ENCODE measurements at regions not wholly inside any gene's neighbourhood (a gene's known extent, or its start where the extent isn't known, plus 50 kb on each side); places are given as distances from the start of the nearest gene placed in this dataset.

DNA sequence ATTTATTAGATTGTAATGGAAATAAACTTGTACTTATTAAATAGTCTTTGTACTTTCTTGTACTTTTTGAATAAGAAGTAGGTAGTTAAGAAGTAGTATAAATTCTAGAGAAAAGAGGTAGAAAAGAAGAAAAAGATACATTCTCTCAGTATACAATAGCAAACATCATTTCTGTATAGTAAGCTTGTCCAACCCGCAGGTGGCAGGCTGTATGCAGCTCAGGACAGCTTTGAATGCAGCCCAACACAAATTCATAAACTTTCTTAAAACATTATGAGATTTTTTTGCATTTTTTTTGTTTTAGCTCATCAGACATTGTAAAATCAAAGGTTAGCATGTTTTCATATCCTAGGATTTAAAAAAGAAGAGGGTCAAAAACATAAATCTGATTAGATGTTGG, 441.6 kb downstream of the DTHD1 start:
- H3K9me3 ChIP-seq, result no peaks in the 10 kb centered on the region
- no peak for DNase-seq (ENCODE audit: low spot score)
- no peaks in the 10 kb centered on the region for H3K4me1 ChIP-seq (ENCODE audit: control insufficient read depth in 1 of 2, low read depth in 2 of 2)
- ATAC-seq (ENCODE audit: insufficient number of reproducible peaks, low FRiP score, low read depth), result no peak
- no peak overlapping the region for H3K27ac ChIP-seq
- H3K27me3 ChIP-seq (replicated peaks; ENCODE audit: insufficient read depth), result no peaks in the 10 kb centered on the region
- TF ChIP-seq, protein P1, sequence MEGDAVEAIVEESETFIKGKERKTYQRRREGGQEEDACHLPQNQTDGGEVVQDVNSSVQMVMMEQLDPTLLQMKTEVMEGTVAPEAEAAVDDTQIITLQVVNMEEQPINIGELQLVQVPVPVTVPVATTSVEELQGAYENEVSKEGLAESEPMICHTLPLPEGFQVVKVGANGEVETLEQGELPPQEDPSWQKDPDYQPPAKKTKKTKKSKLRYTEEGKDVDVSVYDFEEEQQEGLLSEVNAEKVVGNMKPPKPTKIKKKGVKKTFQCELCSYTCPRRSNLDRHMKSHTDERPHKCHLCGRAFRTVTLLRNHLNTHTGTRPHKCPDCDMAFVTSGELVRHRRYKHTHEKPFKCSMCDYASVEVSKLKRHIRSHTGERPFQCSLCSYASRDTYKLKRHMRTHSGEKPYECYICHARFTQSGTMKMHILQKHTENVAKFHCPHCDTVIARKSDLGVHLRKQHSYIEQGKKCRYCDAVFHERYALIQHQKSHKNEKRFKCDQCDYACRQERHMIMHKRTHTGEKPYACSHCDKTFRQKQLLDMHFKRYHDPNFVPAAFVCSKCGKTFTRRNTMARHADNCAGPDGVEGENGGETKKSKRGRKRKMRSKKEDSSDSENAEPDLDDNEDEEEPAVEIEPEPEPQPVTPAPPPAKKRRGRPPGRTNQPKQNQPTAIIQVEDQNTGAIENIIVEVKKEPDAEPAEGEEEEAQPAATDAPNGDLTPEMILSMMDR (IDR thresholded peaks at IDR 0.05), result no peak
- H3K4me3 ChIP-seq, result no peak overlapping the region
- no peaks in the 10 kb centered on the region for H3K36me3 ChIP-seq

DNA sequence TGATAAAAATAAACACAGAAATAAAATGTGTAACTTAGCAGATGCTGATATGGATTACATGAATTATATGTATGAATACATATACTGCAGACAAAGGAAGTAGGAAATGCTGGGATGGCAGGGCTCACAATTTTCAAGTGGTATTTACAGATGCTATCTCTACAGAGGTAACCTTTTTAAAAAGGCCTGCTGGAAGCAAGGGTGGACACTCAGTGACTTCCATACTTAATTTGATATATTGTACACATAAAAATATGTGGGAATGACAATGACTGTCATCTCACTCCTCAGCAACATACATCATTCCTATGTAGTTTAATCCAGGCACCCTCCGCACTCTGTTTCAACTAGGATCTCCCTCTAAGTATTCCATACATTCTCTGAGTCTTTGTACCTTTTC, 452.9 kb downstream of the DTHD1 start:
- H3K27me3 ChIP-seq (replicated peaks; ENCODE audit: insufficient read depth), result no peaks in the 10 kb centered on the region
- H3K27ac ChIP-seq, result no peak overlapping the region
- no peak for DNase-seq (ENCODE audit: low spot score)
- no peak for ATAC-seq (ENCODE audit: insufficient number of reproducible peaks, low FRiP score, low read depth)
- no peaks in the 10 kb centered on the region for H3K36me3 ChIP-seq
- H3K4me1 ChIP-seq (ENCODE audit: control insufficient read depth in 1 of 2, low read depth in 2 of 2), result no peaks in the 10 kb centered on the region
- H3K9me3 ChIP-seq, result no peaks in the 10 kb centered on the region
- TF ChIP-seq, protein P1 (IDR thresholded peaks at IDR 0.05), result no peak
- no peak overlapping the region for H3K4me3 ChIP-seq

DNA sequence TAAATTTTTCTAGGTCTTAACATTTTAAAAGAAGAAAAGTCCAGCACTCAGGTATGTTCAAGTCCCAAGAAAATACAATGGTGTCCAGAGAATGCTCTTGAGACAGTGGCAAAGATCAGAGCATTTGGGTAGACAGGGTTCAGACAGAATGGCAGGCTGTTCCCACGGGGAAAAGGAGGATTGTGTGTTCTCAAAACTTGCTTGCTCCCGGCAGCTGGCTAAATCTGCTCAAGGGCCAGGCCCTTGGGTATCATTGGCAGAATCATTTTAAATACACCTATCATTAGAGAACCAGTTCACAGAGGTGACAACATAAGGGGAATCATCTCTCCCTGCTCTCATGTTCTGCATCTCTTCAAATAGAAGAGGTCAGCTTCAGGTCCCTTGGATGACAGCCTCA, 456.3 kb downstream of the DTHD1 start:
- no peak overlapping the region for H3K4me3 ChIP-seq
- no peak for ATAC-seq (ENCODE audit: insufficient number of reproducible peaks, low FRiP score, low read depth)
- H3K27me3 ChIP-seq (replicated peaks; ENCODE audit: insufficient read depth), result no peaks in the 10 kb centered on the region

DNA sequence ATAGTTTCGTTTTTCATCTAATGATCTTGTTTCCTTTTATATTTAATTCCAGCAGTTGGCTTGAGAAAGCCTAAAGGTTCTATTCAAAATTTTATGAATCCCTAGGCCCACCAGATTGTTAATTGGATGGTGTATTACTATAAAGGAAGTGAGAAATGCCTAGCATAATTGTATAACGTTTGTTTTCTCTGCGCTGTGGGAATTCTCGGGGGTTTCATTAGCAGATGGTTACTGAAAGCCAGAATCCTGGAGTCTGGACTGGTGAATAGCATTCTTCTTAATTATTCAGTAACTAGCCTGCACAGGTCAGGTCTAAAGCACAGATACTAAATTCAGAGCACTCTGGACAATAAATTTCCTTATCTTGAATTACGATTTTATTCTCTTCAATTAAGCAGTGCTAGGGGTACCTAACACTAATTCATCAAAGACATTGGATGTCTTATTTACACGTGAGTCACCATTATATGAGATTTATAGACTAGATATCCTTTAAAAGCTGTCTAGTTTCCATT, 459.4 kb downstream of the DTHD1 start:
- TF ChIP-seq, protein P1 (IDR thresholded peaks at IDR 0.05), result no peak
- Histone ChIP-seq H3K4me3 (no peak overlapping the region), H3K27ac (no peak overlapping the region), H3K27me3 (replicated peaks; ENCODE audit: insufficient read depth) (no peaks in the 10 kb centered on the region), H3K36me3 (no peaks in the 10 kb centered on the region), H3K9me3 (no peaks in the 10 kb centered on the region), H3K4me1 (ENCODE audit: control insufficient read depth in 1 of 2, low read depth in 2 of 2) (no peaks in the 10 kb centered on the region)
- no peak for DNase-seq (ENCODE audit: low spot score)
- ATAC-seq (ENCODE audit: insufficient number of reproducible peaks, low FRiP score, low read depth), result no peak

More for the DNA sequence above, 456.3 kb downstream of the DTHD1 start:
- DNase-seq (ENCODE audit: low spot score), result no peak
- H3K9me3 ChIP-seq, result no peaks in the 10 kb centered on the region
- no peak overlapping the region for H3K27ac ChIP-seq
- H3K36me3 ChIP-seq, result no peaks in the 10 kb centered on the region
- no peaks in the 10 kb centered on the region for H3K4me1 ChIP-seq (ENCODE audit: control insufficient read depth in 1 of 2, low read depth in 2 of 2)
- TF ChIP-seq, protein P1 (IDR thresholded peaks at IDR 0.05), result no peak

DNA sequence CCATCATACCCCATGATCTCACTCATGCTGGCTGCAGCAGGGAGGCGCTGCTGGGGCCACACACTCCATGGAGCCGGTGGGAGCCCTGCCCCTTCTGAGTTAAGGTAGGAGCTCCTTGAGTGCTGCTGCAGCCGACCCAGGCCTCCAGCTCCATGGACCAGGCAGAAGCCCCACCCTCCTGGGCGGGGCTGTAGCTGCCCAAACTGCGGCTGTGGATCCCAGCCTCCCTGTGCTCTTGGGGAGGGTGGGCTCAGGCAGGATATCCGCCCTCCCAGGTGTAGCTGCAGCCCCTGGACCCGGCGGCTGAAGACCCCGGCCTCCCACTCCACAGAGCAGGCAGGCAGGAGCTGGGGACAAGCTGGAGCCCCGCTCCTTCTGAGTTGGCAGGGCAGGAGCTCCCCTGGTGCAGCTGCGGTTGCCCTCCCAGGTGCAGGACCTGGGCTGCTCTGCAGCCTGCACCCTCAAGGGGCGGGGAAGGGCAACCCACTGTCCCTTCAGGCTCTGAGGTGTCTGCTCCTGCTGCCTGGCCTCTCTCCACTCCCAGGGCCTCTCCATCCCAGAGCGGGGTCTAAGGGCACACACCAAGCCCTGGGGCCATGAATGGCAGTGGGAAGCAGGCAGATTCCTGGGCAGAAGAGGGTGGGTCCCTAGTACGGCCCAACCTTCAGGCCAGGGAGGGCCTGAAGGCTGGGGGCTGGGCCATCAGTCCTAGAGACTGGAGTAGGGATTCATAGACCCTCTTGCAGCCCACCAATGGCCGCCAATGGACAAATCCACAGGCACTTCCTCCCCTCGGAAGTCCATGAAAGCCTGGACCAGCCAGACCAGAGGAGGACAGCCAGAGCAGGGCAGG, 466.1 kb downstream of the DTHD1 start:
- Histone ChIP-seq H3K9me3 (no peaks in the 10 kb centered on the region), H3K27me3 (replicated peaks; ENCODE audit: insufficient read depth) (no peaks in the 10 kb centered on the region), H3K4me3 (no peak overlapping the region), H3K27ac (no peak overlapping the region), H3K36me3 (no peaks in the 10 kb centered on the region), H3K4me1 (ENCODE audit: control insufficient read depth in 1 of 2, low read depth in 2 of 2) (no peaks in the 10 kb centered on the region)
- ATAC-seq (ENCODE audit: insufficient number of reproducible peaks, low FRiP score, low read depth), result no peak
- TF ChIP-seq, protein P1 (IDR thresholded peaks at IDR 0.05), result no peak
- no peak for DNase-seq (ENCODE audit: low spot score)
